Fibroblast of gingiva (primary cell): ENCODE measurements at regions not wholly inside any gene's neighbourhood (a gene's known extent, or its start where the extent isn't known, plus 50 kb on each side); places are given as distances from the start of the nearest gene placed in this dataset.
A peak's percentile ranks its signal among the peaks of the same experiment; 100 is the strongest.
"Not testable (repeated sequence)": the region's sequence is repeated elsewhere in the genome, so short reads cannot be mapped to it uniquely, and the experiment has no call there.

ENCODE experiments used
- DNase-seq: peaks from one replicate; pipeline ENCODE4 v3.0.0-alpha.2; 2011; ENCODE audit warnings: low read depth

- DNase-seq = no peak
Observed at GRCh38 chr2:234898534-234899053, 53.2 kb upstream of the SH3BP4 start.

DNA sequence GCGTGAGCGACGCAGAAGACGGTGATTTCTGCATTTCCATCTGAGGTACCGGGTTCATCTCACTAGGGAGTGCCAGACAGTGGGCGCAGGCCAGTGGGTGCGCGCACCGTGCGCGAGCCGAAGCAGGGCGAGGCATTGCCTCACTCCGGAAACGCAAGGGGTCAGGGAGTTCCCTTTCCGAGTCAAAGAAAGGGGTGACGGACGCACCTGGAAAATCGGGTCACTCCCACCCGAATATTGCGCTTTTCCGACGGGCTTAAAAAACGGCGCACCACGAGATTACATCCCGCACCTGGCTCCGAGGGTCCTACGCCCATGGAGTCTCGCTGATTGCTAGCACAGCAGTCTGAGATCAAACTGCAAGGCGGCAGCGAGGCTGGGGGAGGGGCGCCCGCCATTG is 63.4 kb upstream of the SH3BP4 start:
- DNase-seq = not testable (repeated sequence)

DNA sequence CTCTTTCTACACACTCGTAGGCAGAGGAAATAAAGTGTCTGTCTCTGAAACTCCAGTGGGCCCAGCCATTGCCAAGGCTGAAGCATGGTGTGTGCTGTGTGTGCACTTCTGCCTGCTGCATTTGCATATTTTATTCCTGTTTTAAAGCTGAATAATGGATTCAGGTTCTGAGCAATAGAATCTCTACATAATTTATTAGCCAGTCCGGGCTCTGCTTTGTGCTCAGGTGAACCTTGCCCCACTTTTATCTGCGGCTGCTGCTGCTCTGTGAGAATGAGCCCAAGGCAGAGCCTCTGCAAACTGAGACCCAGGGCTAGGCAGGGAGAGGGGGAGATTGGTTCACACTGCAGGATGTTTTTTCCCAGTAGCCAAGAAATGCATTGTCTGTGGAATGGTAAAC is 64.6 kb upstream of the SH3BP4 start:
- no peak for DNase-seq

DNA sequence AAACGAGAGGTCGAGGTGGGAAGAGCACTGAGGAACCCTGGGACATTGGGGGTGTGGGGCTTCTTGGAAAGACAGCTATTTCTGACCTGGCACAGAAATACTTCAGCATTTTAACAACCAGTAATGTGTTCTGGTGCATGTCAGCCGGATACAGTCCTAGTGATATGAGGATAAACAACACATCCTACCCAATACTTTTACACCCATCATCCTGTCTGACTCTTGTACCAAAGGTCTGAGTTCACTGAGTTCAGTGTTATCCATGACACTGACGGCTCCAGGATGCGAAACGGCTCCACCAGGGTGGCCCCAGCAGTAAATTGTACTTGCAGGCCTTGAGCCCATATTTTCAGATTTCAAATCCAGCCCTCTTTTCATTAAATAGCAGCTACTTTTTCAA is 65.9 kb upstream of the SH3BP4 start:
- DNase-seq = no peak

- no peak for DNase-seq
Observed at GRCh38 chr2:234885118-234885517, 66.7 kb upstream of the SH3BP4 start.

DNA sequence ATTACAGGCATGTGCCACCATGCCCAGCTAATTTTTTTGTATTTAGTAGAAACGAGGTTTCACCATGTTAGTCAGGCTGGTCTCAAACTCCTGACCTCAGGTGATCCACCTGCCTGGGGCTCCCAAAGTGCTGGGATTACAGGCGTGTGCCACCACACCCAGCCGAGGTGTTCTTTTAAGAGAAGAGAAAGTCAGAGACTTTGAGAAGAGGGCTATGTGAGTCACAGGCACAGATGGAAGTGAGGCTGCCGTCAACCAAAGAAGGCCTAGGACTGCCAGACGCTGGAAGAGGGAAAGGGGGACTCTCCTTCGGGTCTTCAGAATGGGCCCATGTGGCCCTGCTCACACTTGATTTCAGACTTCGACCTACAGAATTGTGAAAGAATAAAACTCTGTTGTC is 67.2 kb upstream of the SH3BP4 start:
- DNase-seq = no peak

DNA sequence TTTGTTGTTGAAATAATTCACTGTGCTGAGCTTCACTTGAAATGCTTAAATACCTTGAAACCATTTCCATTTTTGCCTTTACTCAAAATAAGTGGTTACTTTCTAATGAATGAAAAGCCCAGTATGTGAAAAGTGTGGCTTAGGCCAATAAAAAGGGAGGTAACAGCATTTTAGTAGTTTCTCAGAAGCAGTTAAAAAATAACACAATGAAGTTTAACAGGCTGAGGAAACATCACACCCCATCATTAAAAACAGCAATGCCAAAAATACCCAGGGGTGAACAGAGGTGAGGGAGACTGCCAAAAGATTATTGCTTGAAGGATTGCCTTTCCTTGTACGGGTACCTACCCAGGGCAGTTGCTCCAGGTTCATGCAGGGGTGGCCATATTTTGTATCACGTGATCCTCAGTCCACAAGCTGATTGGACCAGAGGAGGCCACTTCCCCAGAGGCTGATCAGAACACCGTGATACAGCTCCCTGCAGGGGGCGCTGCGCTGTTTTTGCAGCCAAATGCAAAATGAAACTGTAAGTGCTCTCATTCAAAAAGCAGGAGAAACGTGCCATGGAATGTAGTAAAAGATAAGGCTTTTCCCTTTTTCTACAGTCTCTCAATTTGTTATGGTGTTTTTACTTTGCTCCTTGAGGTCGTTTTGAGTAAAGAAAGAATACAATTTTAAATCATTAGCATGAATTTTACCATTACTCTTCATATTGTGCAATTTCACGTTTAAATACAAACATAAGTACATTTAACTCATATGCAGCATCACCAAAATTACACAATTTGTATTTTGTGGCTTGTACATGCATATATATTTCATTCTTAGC is 70.2 kb upstream of the SH3BP4 start:
- peak; percentile 86 for DNase-seq

DNA sequence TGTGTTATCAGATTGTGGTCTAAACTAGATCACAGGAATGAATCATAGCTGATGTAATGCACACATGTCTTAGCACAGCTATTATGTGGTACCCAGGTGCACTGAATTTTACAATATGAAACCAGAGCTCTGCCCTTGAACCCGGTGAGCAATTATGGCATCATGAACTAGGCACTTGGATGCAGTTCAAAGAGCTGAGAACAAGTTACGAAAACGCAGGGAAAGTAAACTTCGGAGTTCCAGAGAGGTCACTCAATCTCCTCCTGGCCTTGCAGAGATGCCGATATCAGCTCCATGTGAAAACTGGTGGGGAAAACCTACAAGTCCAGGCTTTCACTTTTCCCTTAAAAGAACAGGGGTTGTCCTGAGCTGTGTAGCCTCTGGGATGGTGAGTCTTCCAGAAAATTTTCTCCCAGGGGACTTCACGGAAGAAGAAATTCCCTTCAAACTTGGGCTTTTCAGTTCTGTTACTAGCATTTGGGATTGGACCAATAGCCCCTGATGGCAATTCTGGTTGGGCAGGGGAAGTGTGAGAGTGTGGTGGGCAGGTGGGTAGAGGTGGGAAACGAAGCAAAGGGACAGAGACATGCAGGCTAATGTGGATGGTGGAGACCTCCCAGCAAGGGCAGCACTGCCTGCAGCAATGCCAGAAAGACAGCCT is 71.1 kb upstream of the SH3BP4 start:
- DNase-seq = peak; percentile 38

GRCh38 chr2:234879671-234880455 is 72.0 kb upstream of the SH3BP4 start:
- no peak for DNase-seq

DNA sequence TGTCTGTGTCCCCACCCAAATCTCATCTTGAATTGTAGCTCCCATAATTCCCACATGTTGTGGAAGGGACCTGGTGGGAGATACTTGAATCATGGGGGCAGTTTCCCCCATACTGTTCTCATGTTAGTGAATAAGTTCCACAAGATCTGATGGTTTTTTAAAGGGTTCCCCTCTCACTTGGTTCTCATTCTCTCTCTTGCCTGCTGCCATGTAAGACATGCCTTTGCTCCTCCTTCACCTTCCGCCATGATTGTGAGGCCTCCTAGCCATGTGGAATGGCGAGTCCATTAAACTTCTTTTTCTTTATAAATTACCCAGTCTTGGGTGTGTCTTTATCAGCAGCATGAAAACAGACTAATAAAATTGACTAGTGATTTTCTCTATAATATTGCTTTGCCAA is 75.2 kb upstream of the SH3BP4 start:
- DNase-seq = not testable (repeated sequence)

DNA sequence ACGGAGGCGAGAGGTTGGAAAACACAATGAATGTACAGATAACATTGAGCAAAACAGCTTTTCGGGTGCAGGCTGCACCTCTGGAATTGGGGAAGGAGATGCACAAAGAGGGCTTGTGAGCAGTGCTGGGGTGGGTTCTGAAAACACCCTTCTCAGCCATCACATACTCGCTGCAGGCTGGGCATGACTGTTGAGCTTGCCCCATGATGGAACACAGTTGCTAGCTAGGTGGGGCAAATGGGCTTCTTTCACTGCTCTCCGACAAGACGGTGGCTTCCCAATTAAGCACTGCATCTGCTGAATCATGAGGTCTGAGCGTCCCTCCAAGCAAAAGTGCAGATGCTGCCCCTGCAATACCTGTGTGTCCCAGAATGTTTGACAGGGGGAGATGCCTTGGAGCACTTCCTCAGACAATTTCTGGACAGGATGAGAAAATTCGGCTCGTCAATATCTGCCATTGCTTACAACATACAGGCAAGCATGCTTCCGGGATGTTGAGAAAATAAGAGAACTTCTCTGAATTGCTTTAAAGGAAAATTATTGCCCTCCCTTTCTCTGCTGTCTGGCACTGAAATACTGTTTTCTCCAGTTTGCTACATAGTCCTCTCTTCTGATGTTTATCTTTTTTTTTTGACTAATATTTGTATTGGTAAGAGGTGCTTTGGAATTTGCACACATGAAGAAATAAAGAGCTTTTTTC is 77.3 kb upstream of the SH3BP4 start:
- no peak for DNase-seq

DNA sequence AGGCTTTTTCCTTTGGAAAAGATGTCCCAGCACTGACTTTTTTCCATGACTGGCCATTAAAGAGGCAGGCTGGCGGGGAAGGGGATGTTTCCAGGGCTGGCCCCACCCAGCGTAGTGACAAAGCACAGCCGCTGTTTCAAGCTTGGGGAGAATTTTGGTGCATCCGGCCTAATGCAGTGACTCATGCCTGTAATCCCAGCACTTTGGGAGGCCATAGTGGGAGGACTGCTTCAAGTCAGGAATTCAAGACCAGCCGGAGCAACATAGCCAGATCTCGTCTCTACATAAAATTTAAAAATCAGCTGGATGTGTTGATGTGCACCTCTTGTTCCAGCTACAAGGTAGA is 78.0 kb upstream of the SH3BP4 start:
- peak; percentile 47 for DNase-seq

GRCh38 chr2:234873103-234873827 is 78.6 kb upstream of the SH3BP4 start:
- no peak for DNase-seq

DNA sequence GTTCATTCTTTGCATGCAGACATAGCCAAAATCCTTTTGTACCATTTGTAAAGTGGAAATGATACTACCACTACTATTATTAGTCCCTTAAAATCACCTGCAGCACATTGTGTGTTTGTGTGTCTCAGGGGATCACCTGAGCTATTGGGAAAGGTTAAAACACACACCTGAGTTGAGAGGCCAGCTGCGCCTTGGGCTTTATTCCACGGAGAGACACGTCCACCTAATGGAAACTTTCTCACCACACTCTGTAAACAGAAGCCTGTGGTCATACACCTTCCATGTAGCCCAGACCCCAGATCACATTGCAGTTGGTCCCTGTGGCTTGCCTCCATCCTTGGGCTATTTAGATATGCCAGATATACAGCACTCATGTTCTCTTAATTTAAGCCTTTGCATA is 81.8 kb upstream of the SH3BP4 start:
- no peak for DNase-seq

- DNase-seq = no peak
Observed at GRCh38 chr2:234869164-234869563, 82.7 kb upstream of the SH3BP4 start.

DNA sequence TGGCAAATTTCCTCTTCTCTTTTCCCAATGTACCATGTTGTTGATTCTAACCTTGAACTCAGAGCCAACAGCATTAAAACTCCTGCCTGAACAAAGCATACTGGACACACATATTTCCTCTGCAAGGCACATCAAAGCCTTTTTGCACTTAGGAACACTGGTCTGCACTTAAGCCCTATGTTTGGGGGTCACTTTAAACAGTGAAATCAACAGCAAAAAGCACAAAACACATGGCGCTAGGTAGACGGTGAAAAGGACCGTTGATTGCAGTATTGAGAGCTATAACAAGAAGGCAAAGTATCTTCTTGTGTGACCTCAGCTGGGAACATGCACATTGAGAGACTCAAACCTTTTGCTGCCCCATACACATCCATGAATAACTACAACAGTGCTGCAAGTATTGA is 83.9 kb upstream of the SH3BP4 start:
- DNase-seq = no peak

DNA sequence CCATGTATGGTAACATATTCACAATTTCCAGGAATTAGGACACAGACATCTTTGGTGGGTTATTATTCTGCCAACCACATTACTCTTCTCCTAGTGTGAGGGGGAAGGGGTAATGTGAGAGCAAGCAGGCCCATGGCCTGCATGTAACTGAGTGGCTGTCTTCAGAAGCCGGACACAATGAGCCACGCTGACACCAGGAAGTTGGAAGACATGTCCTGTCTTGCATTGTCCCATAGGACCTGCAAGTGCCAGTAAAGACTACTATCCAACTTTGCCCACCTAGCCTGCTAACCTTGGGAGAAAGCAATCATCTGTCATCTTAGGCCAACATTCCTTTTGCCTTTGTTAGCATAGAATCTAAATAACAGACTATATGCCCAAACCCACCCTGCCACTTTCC is 86.2 kb upstream of the SH3BP4 start:
- DNase-seq = no peak

DNA sequence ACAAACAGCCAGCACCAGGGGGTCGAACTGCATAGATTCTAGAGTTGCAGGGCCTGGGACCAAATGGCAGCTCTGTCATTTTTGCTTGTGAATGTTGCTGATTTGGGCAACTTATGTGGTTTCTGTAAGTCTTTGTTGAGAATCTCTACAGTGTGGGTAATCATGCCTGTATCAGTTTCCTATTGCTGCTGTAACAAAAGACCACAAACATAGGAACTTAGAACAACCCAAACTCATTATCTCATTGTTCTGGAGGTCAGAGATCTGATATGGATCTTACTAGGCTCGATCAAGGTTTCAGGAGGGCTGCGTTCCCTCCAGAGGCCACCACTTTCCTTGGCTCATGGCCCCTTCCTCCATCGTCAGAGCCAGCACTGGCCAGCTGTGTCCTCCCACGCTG is 86.8 kb upstream of the SH3BP4 start:
- no peak for DNase-seq

DNA sequence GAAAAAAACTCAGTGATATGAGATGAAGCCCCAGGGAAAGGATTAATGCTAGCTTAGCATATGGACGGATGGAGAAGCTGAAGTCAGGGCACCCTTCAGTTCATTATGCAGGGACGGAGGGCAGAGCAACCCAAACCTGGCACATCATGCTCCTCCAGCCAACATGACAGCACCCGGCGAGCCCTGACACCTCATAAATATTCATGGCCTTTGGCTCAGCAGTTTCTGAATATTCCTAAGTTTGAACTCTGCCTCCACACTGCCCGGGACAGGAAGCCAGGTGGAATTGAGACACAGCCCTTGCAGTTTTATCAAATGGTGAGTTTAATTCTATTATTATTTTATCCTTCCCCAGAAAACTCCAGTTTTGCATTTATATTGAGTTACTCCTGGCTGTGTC is 87.3 kb upstream of the SH3BP4 start:
- DNase-seq = no peak

- DNase-seq = peak; percentile 12
Observed at GRCh38 chr2:234863043-234863934, 88.5 kb upstream of the SH3BP4 start.
